ENCODE measurements at regions not wholly inside any gene's neighbourhood (a gene's known extent, or its start where the extent isn't known, plus 50 kb on each side); places are given as distances from the start of the nearest gene placed in this dataset.

DNA sequence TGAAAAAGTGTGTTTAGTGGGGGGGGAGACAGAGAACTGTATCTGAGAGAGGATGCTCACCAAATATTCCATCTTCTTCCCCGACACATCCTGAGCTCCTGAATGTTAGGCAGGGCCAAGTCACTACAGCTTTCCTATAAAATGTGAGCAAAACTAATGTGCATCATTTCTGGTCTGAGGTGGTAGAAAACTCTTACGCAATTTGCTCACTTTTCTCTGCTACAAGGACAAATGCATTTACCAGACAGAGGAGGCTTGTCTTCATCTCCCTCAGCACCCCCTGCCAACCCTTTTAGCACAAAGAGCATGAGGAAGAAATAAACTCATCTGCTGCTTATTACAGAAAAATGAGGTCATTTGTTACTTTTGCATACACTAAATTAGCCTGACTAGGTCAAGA, 554.0 kb downstream of the RNF144A start:
- DNase-seq: no peak

DNA sequence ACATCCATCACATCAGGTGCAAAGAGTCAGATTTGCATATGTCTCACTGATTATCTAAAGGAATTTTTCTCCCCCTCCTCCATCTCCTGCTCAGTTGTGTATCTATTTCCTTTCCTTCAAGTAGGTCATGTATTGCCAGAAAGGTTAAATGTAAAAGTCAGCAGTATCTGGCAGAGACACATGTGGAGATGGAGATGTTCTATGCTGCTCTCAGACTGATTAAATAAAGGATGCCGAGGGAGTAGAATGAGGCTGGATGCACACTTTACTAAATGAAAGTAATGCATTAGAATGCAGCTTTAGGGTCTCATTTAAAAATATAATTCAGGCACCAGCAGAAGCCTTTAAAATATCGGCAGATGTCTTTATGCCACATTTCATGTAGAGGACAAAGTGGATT, 555.3 kb downstream of the RNF144A start:
- no peak for DNase-seq

DNA sequence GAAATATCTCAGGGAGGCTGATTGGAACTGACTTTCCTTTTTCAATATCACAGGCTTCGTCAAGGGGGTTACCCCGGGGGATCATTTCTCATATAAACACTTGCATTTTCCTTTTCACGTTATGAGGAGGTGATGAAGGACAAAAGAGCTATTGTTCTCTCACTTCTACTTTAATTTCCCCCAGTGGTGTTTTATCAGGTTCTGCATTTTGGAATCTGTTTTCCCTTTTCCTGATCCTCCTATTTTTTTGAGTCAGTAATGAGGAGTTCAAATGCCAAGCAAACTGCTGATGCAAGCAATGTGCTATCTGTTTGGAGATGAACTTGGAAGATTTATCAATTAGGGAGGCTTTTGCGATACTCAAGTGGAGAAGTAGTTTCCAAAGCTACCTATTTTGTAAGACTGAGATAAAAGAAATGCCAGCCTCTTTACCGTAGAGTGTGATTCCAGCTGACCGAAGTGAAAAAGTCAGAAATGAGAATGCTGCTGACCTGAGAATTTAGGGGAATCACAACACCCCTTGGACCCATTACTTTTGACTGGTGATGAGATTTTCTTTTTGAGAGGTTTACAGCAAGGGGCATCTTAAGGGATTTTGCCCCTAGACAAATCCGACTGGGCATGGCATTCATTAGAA, 556.0 kb downstream of the RNF144A start:
- no peak for DNase-seq

DNA sequence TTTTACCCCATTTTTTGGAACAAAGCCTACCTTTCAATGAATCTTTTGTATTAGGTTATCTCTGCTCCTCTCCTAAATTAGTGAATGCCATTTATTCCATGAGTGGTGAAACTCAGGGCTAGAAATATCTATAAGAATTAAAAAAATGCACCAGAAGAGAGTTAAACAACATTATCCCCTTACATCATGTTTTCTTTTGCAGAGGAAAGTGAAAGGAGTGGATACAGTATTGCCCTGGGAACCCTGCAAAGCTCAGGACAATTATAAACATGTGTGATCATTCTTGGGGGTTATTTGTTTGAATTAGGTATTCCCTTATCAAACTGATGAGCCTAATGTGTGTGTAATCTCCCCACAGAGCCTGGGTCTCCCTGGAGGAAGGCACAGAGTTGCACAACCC, 559.2 kb downstream of the RNF144A start:
- peak; percentile 61 for DNase-seq

DNA sequence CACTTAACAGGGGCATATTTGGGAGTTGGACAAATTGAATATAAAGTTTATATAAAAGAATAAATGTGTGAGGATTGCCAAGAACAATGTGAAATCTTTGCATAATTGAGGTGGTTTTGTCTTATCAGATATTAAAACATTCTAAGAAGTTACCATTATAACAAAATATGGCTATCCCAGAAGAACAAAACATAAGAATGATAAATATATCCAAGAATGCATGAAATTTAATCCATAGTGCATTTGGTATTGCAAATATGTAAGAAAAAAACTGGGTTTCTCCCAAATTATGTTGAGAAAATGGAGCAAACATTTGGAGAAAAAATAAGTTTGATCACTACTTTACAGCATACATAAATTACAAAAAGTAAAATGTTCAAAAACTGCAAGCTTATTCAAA, 562.4 kb downstream of the RNF144A start:
- peak; percentile 60 for DNase-seq

DNA sequence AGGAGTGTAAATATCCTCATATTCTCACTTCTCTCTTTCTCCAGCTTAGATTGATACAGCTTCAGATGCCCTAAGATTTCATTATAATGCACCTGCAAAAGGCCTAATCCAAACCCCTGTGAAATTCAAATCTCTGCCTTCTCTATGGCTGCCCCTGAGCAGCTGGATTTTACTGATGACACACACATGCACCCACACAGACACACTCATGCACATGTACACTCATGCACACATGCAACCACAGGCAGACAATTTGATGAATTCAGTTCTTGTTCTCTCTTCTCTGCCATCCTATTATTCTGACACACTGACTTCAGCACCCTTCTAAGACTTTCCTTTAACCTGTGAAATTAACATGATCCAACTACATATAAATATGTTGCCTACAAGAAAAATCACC, 563.2 kb downstream of the RNF144A start:
- DNase-seq: no peak

DNA sequence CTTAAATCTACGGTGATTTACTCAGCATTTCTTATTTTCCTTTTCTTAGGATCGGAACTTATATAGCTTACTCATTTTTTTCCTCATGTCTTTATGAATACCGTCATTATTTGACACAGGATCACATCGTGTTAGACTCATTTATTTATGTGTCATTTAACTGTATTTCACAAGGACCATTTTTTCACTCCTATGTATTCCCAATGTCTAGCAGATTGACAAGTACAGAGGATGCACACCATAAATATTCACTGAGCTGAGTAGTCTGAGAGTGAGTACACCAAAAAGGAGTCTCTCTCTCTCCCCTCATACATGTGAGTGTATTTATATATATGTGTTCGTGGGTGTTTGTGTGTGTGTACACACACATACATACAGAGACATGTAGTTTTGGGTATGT, 573.5 kb downstream of the RNF144A start:
- DNase-seq: no peak

DNA sequence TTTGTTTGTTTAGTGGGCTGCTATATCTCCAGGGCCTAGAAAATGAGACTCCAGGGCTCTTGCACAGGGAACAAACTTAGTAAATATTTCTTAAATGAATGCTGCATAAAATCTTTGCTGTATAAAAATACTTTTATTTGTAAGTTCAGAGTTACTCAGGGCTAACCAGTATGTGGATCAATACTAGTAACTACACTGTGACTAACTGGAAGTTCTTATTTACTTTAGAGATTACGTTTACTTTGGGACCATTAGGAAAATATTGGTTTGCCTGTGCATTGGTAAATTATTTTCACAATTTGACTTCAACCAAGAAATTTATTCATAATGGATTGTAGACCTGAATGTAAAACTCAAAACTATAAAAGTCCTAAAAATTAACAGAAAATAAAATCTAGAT, 575.5 kb downstream of the RNF144A start:
- no peak for DNase-seq

DNA sequence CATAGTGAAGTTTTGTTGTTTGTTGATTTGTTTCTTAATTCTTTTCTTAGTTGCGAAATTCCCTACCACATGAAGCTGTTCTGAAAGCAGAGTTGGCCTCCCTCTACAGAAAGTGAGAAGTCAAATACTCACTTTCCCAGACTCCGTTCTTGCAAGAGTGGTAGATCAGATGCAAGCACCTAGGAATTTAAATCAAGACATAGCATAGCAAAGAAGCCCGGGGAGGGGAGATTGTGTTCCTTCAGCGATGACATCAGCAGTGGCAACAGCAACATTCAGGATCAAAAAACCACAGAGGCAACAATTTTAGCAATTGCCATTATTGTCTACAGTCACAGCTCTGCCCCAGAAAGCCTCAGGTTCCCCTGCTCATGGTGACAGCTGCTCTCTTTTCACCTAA, 580.0 kb downstream of the RNF144A start:
- no peak for DNase-seq

DNA sequence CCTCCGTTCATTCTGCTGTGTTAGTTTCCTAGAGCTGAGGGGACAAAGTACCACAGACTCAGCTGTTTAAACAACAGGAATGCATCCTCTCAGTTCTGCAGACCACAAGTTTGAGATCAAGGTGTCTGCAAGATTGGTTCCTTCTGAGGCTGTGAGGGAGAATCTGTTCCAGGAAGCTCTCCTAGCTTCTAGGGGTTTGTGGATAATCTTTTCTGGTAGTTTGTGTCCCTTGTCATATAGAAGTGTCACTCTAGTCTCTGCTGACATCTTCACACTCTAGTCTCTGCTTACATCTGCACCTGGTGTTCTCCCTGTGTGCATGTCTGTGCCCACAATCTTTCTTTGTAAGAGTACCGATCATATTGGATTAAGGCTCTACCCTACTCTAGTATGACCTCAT, 581.8 kb downstream of the RNF144A start:
- no peak for DNase-seq

DNA sequence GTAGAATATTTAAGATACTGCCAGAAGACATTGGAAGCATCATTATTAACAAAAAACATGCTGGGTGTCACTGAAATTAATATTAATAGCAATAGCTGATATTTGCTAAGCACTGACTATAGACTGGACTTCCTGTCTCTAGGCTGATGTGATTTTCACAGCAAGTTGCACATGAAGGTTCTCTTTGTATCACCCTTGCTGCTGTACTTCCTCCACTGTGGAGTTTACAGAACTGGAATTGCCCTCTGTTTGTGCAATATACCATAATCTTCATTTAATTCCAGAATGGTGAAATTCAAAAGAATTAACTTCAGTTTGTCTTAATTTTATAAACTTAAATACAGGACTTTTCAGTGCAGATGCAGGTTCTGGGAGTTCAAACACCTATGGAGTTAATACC, 585.1 kb downstream of the RNF144A start:
- no peak for DNase-seq

DNA sequence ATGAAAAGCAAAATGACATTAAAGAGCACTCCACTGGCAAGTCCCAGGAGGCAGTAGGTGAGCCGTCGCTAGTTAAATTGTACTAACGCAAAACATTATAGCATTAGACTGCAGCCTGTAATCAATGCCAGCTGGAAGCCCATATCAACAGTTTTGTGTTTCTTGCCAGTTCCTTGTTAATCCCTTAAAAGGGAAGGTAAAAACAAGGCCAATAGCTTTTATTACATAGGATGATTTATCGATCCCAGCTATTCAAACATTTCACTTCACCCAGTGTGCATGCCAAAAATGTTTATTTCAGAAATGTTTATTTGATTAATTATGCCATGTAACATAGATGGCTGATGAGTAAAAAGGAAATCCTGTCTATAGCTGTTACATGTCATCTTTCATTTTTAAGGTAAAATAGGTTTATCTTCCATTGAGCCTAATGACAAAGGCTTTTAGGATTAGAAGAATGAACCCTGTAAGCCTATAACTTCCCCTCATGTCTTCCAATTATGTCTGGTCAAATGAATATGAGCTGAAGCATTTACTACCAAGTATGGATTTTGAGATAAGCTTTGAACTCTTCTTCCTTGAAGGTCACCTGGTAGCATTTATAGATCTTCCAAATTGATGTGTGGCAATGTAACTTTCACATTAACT, 591.2 kb downstream of the RNF144A start:
- peak; percentile 18 for DNase-seq

DNA sequence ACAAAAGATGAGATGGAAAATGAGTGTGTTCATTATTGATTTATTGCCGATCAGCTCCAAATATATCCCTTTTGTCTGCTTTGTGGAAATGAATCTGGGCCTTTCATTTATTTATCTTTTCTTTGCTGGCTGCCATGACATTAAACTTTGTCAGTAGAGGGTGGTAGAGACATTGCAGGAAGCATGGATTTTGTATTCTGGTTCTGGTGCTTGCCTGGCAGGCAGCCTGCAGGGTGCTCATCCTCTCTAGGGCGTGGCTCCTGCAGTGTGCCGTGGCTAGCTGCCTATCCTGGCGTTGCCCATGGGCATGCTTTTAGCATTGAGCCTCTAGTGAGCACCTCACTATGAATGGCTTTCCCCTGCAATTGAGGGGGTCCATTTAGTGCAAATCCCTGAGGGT, 593.1 kb downstream of the RNF144A start:
- DNase-seq: no peak

DNA sequence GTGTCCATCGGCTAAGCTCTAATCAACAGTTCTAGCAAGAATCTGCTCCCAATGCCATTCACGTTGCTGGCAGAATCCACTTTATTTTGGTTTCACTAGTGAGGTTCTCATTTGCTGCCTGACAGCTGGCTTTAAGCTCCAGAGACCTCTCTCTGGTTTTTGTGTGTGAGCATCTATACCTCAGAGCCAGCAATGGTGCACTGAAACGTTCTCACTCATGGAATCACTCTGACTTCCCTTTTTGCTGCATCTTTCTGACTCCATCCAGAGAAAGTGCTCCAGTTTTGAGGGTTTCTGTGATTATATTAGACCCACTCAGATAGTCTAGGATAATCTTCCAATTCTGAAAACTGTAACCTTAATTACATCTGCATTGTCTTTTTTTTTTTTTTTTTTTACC, 596.6 kb downstream of the RNF144A start:
- DNase-seq: no peak

DNA sequence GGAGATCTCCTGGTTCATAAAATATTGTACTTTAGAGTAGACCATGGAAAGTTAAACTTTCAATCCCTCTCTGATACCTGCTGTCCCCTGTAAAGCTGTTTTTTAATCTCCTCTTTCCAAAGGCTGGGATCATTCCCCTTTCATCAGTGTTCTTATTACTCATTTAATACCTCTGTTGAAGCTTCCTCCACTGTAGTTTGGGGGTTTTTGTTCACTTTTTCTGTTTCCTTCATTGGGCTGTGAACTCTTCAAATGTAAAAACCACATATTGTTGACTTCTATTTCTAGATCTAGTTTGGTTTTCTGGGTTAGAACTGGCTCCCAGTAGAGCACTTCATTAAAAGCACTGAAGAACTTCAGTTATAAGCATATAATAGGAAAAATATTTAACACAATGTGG, 598.1 kb downstream of the RNF144A start:
- no peak for DNase-seq

DNA sequence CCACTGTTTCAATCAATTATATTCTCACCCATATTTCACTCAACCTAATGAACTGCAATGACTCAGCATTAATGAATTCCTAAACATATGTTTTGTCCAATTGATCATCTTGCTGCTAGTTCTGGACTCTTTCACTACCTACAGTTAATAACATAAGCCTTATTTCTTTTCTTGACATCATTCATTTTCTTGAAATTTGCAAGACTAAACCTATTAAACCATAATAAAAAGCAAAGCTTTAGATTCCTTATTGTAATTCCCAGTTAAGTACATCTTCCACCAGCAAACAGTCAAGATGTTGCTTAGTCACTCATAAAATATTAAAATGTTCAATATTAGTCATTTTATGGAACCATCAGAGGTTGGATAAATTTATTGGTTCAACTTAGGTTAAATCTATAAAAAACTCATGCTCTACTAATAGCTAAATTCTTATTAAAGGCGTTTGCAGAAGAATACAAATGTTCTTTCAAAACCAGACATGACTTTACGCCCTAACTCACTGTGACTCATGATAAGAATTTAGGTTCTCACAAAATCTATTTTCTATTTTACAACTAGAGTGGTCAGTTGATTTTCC, 599.4 kb downstream of the RNF144A start:
- DNase-seq: peak; percentile 7

DNA sequence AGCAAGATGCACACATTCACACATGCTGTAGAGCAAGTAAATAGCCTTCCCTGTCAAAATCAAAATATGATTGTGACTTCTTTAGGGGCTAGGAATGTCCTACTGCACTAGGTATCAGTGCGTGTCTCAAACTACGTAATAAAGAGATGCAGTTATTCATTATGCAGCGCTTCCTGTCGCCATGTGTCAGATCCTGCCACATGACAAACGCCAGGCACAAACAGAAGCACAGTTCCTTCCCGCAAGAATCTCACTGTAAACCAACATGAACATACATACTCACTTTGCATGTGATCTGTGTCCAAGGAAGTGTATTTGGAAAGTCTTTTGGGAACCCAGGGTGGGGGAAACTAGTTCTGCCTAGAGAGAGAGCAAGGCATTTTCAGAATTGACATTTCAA, 599.9 kb downstream of the RNF144A start:
- peak; percentile 32 for DNase-seq

DNA sequence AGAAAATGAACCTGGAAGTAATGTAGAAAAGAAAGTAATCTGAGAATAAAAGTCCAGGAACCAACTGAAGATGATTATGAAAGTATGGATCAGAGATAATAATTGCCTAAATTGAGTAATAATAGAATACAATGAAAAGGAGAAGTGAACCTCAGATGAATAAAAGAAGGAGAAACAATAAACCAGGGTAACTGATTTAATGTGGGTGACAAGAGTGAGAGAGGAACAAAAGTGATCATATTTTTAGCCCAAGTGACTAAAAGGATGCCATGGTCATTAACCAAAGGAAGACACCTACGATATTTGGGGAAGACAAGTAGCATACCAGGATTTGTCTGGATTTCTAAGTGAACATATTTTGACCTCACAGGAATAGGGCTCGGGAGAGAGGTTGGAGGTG, 600.6 kb downstream of the RNF144A start:
- no peak for DNase-seq

DNA sequence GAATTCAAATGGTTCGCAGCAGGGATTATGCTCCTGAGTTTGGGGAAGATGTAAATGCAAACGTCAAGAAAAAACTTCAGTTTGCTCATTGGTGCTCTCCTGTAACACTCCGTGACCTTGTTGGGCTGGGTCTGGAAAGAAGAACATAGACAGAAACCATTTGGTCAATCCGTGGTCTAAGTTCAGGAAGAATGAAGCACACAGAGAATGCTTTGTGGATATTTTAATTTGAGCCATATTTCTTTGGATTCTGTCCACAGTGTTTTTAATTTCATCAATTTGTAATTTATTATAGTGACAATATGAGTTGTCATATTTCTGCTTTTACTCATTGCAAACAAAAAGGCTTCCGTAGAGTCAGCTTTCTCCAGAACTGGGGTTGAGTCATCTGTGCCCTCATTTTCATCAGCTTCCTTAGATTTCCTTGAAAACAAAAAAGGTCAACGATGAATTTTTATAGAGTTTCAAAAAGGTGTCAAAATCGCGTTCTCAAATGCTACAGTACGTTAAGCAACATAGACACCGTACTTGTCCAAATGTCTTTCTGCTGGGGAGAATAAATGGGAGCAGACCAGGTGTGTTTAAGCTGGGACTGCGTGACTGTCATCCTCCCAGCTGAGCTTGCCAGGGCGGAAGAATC, 606.4 kb downstream of the RNF144A start:
- peak; percentile 74 for DNase-seq

DNA sequence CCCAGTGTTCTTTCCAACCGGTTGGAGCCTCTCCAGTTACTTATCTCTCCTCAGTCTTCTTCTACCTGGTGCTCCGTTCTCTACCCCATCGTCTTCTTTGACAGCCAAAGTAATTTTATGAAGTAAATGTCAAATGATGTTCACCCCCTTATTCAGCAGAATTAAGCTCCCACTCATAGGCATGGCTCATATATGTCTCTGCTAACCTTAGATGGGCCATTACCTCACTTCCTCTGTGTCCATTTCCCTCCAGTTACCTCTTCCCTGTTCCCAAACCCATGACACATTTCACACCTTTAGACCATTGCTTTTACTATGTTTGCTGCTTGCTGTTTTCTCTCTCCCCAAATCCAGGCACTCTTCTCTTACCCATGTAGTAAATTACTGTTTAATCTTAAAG, 607.0 kb downstream of the RNF144A start:
- DNase-seq: no peak

DNA sequence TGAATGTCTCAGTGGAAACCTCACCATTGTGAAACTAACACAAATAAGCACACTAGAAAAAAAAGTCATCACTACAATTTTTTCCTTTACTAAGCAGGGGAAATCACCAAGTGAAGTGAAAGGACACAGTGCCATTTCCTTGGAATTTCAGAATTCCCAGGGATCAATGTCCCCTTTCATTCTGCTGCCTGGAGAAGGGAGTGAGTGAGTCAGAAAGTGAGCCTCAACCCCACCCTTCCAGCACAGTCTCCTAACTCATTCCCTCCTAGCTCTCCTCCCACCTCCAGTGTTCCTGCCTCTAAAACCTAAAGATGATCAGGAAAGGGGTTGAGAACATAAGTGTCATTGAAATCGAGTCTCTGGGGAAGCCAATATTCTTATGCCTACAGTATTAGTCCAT, 608.5 kb downstream of the RNF144A start:
- DNase-seq: peak; percentile 10

DNA sequence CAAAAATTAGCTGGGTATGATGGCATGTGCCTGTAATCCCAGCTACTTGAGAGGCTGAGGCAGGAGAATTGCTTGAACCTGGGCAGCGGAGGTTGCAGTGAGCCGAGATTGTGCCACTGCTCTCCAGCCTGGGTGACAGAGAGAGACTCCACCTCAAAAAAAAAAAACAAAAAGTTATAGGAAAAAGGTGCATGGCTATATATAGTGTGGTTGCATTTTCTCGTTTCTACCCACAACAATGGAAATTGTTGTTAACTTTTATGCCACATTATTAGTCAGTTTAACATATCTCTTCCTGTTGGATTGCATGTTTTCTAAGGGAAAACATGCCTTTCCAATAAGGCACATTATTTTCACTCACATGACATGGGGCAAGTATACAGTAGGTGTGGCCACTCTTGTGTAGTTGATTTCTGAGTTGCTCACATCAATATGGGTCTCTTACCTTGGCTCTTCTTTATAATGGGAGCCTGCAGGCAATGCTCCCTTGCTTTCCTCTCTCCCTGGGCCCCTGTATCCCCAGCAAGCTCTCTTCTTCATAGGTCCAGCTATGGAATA, 610.0 kb downstream of the RNF144A start:
- DNase-seq: no peak

DNA sequence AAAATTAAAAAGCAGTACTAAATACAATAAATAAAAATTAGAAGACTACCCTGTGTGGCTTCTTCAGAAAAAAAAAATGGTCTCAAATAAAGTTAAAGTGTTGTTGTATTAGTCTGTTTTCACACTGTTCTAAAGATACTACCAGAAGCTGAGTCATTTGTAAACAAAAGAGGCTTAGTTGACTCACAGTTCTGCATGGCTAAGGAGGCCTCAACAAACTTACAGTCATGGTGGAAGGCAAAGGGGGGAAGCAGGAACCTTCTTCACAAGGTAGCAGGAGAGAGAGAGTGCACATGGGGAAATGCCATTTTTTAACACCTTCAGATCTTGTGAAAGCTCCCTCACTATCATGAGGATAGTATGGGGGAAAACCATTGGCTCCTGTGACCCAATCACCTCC, 612.8 kb downstream of the RNF144A start:
- DNase-seq: peak; percentile 54

DNA sequence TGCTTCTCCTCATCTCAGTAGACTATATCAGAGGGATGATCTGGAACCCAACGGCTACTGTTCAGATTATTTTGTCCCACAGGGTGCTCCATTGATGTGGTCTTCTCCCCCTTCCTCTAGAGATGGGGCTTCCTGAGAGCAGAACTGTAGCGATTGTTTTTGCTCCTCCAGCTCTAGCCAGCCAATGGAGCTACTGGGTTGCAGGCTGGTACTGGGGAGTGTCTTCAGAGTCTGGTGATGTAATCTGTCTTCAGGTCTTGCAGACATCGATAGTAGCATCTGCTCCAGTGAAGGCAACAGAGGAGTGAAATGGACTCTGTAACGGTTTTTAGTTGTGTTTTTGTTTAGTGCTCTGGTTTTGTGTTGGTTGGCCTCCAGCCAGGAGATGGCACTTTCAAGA, 621.9 kb downstream of the RNF144A start:
- DNase-seq: peak; percentile 35

All from fibroblast of skin of scalp (primary cell).